Cardiac muscle cell (in vitro differentiated cells and primary cell): ENCODE measurements at regions not wholly inside any gene's neighbourhood (a gene's known extent, or its start where the extent isn't known, plus 50 kb on each side); places are given as distances from the start of the nearest gene placed in this dataset.

Source experiments
- DNase-seq, 2 donors: peaks; one replicate each; pipeline versions ENCODE4 v3.0.0 to v3.0.0-alpha.2; 2010 to 2017; ENCODE audit warnings: low read depth in 1 of 2, low spot score in 1 of 2
- H3K27ac ChIP-seq: fragments of 200-600 bp; sonication (generic); 2 replicates; pipeline ENCODE4 v1.5.1; 2016
- H3K27me3 ChIP-seq: fragments of 200-600 bp; sonication (generic); 2 replicates; pipeline ENCODE4 v1.6.0; 2016; ENCODE audit warnings: control low read depth
- H3K36me3 ChIP-seq: fragments of 200-600 bp; sonication (generic); 2 replicates; pipeline ENCODE4 v1.5.1; 2016; ENCODE audit warnings: control low read depth
- H3K4me1 ChIP-seq: fragments of 200-600 bp; sonication (generic); 2 replicates; pipeline ENCODE4 v1.8.1; 2017; ENCODE audit warnings: low read depth, mild to moderate bottlenecking, mixed run types
- H3K4me3 ChIP-seq: fragments of 200-600 bp; sonication (generic); 2 replicates; pipeline ENCODE4 v1.5.1; 2016; ENCODE audit warnings: mild to moderate bottlenecking
- H3K9me3 ChIP-seq: fragments of 200-600 bp; sonication (generic); 2 replicates; pipeline ENCODE4 v1.5.1; 2017; ENCODE audit warnings: low read depth, mild to moderate bottlenecking, control low read depth
- TF ChIP-seq, protein P1 (sequence below): IDR thresholded peaks from 2 replicates; pipeline ENCODE4 v1.5.1; 2012; ENCODE audit warnings: low read depth, mild to moderate bottlenecking, low read length

DNA sequence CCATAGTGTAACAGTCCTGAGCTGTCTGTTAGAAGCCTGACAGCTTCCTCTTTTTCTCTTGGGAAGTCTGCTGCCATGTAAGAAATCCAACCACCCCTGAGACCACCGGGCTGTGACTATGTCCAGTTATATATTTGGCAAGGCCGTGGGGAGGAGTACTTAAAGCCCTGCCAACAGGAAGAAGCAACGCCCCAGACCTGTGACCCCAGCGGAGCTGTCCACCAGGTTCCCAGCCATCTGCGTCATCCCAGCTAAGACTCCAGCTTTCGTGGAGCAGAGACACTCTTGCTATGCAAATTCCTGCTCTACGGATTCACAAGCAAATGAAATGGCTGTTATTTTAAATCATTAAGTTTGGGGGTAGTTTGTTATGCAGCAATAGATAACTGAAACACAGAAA lies 417.3 kb downstream of the TLE4 start:
- DNase-seq: peak in 1 of 2 donors; percentile 10

DNA sequence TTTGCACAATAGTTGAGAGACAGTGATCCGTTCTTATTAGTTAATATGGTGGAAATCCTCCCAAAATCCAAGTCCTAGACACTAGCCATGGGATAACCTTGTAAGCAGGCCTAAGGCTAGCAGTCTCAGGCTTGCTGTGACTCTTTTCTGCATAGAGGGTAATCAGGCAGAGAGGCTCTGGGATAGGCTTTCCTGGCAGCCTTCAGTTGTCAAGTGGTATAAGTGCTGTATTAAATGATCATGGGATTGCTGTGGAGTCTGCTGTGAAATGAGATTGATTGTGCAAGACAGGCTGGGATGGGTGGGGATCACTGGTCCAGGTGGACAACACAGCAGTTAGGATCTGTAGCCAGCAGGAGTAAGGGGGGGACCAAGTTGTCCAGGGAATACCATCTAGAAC lies 416.4 kb downstream of the TLE4 start:
- Histone ChIP-seq H3K9me3 (no peaks in the 10 kb centered on the region), H3K4me3 (no peak overlapping the region), H3K27ac (no peak overlapping the region), H3K4me1 (peaks cover 7% of the 10 kb centered on the region), H3K36me3 (no peaks in the 10 kb centered on the region), H3K27me3 (peaks cover 1% of the 10 kb centered on the region)
- no peak for DNase-seq
- TF ChIP-seq, protein P1, sequence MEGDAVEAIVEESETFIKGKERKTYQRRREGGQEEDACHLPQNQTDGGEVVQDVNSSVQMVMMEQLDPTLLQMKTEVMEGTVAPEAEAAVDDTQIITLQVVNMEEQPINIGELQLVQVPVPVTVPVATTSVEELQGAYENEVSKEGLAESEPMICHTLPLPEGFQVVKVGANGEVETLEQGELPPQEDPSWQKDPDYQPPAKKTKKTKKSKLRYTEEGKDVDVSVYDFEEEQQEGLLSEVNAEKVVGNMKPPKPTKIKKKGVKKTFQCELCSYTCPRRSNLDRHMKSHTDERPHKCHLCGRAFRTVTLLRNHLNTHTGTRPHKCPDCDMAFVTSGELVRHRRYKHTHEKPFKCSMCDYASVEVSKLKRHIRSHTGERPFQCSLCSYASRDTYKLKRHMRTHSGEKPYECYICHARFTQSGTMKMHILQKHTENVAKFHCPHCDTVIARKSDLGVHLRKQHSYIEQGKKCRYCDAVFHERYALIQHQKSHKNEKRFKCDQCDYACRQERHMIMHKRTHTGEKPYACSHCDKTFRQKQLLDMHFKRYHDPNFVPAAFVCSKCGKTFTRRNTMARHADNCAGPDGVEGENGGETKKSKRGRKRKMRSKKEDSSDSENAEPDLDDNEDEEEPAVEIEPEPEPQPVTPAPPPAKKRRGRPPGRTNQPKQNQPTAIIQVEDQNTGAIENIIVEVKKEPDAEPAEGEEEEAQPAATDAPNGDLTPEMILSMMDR: no peak

More for the DNA sequence above, 417.3 kb downstream of the TLE4 start:
- H3K4me1 ChIP-seq: peaks cover 7% of the 10 kb centered on the region
- no peak overlapping the region for H3K4me3 ChIP-seq
- H3K27ac ChIP-seq: no peak overlapping the region
- TF ChIP-seq, protein P1: no peak
- no peaks in the 10 kb centered on the region for H3K36me3 ChIP-seq
- H3K27me3 ChIP-seq: peaks cover 10% of the 10 kb centered on the region
- H3K9me3 ChIP-seq: no peaks in the 10 kb centered on the region

DNA sequence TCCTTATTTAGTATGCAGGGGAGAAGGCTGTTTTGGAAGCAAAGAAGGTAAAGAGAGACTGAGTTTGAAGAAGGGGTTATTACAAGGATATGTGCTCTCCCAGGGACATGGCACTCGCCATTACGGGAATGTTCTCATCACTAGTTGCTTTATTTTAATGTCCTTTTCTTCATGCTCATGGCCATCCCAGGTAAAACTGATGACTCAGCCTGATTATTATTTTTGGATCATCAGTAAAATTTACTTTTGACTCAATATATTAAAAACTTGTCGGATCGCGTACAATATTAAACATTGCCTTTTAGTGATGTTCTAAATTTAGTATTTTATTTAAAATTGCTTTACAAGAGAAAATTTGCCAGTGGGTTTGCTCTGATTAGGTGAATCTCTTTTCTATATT lies 414.7 kb downstream of the TLE4 start:
- Histone ChIP-seq H3K4me1 (peaks cover 7% of the 10 kb centered on the region), H3K27me3 (no peaks in the 10 kb centered on the region), H3K4me3 (no peak overlapping the region), H3K27ac (no peak overlapping the region), H3K9me3 (no peaks in the 10 kb centered on the region), H3K36me3 (no peaks in the 10 kb centered on the region)
- DNase-seq: no peak
- TF ChIP-seq, protein P1: no peak

DNA sequence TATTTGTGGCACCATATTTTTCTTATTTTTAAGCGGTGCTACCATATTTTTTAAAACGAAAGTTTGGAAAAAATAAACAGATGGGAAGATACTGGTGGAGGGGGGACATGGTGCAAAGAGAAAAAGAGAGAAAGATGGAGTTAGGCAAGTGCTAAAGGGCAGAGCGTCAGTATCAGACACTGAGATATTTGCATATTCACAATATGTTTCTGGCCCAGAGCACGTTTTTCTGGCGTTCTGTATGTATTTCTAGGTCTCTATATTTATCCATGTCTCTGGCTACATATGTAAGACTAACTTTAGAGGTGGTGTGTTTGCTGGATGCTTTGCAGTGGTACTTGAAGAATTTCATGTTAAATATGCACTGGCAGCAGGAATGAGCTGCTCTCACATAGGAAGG lies 414.0 kb downstream of the TLE4 start:
- H3K4me3 ChIP-seq: no peak overlapping the region
- no peak for DNase-seq
- peaks cover 7% of the 10 kb centered on the region for H3K4me1 ChIP-seq
- no peaks in the 10 kb centered on the region for H3K9me3 ChIP-seq
- no peak overlapping the region for H3K27ac ChIP-seq
- H3K27me3 ChIP-seq: peaks cover 1% of the 10 kb centered on the region
- H3K36me3 ChIP-seq: no peaks in the 10 kb centered on the region
- TF ChIP-seq, protein P1: no peak

DNA sequence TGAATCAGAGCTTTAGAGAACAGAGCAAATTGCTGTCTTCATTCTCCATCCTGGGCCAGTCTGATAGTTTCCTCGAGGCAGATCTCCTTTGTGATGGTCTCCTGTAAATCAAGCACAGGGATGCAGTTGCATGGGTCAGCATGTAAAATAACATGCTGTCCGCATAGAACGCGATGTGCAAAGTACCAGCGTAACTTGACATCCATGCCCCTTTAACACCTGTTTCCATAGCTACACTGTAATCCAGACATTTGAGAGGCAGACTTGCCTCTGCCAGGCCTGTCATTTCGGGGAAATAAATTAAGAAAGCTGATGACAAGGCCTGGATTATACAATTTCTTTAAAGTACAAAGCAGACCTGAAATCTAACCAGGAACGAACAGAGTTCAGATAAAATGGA lies 413.5 kb downstream of the TLE4 start:
- no peaks in the 10 kb centered on the region for H3K9me3 ChIP-seq
- no peak overlapping the region for H3K4me3 ChIP-seq
- peaks cover 4% of the 10 kb centered on the region for H3K27me3 ChIP-seq
- no peak overlapping the region for H3K27ac ChIP-seq
- H3K36me3 ChIP-seq: no peaks in the 10 kb centered on the region
- peaks cover 7% of the 10 kb centered on the region for H3K4me1 ChIP-seq
- TF ChIP-seq, protein P1: no peak
- DNase-seq: no peak
